ENCODE measurements at regions not wholly inside any gene's neighbourhood (a gene's known extent, or its start where the extent isn't known, plus 50 kb on each side); places are given as distances from the start of the nearest gene placed in this dataset.

DNA sequence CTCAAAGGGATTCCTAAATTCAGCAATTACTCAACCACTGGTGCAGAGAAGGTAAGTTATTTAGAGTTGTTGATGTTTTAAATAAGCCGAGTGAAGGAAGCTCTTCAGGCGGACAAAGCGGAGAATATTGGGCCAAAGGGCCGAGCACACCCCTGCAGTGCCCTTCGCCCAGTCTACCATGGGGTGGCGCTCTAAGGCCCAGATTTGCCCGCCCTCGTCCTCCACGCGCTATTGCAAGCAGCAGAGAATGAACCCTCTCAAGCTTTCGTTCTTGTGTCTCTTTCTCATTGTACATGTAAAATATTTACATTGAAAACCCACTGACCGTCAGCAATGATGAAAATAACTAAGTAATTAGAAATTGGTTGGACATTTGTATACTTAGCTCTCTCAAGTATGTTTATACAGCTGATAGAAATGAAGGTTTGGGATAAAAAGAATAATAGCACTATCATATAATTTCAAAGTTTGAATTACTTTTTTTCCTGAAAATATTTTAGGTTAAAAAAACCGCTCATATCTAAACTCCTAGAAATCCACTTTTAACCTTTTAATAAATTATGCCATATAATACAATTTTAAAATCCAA, 195.0 kb upstream of the CEP162 start:
- Histone ChIP-seq H3K4me1 (ENCODE audit: control insufficient read depth, insufficient read depth, low read depth, low read length) (no peaks in the 10 kb centered on the region), H2AFZ (ENCODE audit: low read depth, low read length) (no peak overlapping the region), H3K4me3 (ENCODE audit: insufficient read depth in 1 of 2, low read depth in 1 of 2, low read length in 2 of 2) (no peak overlapping the region), H3K23ac (ENCODE audit: low read length in 2 of 2) (no peak overlapping the region), H3K18ac (ENCODE audit: low read depth in 1 of 2, low read length in 2 of 2) (no peak overlapping the region), H4K8ac (ENCODE audit: low read length) (no peak overlapping the region), H2BK120ac (ENCODE audit: low read depth, low read length) (no peak overlapping the region), H2BK5ac (ENCODE audit: low read depth, low read length, poor library complexity, severe bottlenecking) (no peak overlapping the region), H3K27ac (ENCODE audit: low read length, poor library complexity, severe bottlenecking) (no peak overlapping the region), H3K79me1 (replicated peaks; ENCODE audit: low read length, poor library complexity, severe bottlenecking) (no peaks in the 10 kb centered on the region), H2AK5ac (ENCODE audit: low read length, severe bottlenecking) (no peak overlapping the region), H3K4me2 (ENCODE audit: low read length, poor library complexity, severe bottlenecking) (peak overlapping the region; percentile 55), H2BK15ac (ENCODE audit: low read depth, poor library complexity, severe bottlenecking) (no peak overlapping the region), H3K9ac (ENCODE audit: low read length) (no peak overlapping the region), H3K14ac (ENCODE audit: low read length in 2 of 2) (no peak overlapping the region), H2BK12ac (ENCODE audit: low read length in 2 of 2) (no peak overlapping the region), H3K4ac (ENCODE audit: low read depth in 1 of 2, low read length in 2 of 2) (no peak overlapping the region), H4K91ac (ENCODE audit: low read length) (no peak overlapping the region), H3K27me3 (ENCODE audit: control insufficient read depth in 1 of 2, insufficient read depth in 1 of 2, low read length in 2 of 2) (peaks cover 0 to 18% of the 10 kb centered on the region in 2 experiments), H3K9me3 (ENCODE audit: control insufficient read depth, low read length) (no peaks in the 10 kb centered on the region), H3K36me3 (ENCODE audit: control insufficient read depth in 1 of 2, insufficient read depth in 2 of 2, low read depth in 1 of 2, low read length in 2 of 2) (no peaks in the 10 kb centered on the region)
- WGBS, result 8% methylated on average over 8 of the region's 13 CpGs
- peak; percentile 62 for DNase-seq

- Histone ChIP-seq H3K4me2 (ENCODE audit: low read length, poor library complexity, severe bottlenecking) (no peak overlapping the region), H2BK15ac (ENCODE audit: low read depth, poor library complexity, severe bottlenecking) (no peak overlapping the region), H2BK120ac (ENCODE audit: low read depth, low read length) (no peak overlapping the region), H3K18ac (ENCODE audit: low read depth in 1 of 2, low read length in 2 of 2) (no peak overlapping the region), H2AFZ (ENCODE audit: low read depth, low read length) (no peak overlapping the region), H3K4ac (ENCODE audit: low read depth in 1 of 2, low read length in 2 of 2) (no peak overlapping the region), H3K27ac (ENCODE audit: low read length, poor library complexity, severe bottlenecking) (no peak overlapping the region), H3K36me3 (ENCODE audit: control insufficient read depth in 1 of 2, insufficient read depth in 2 of 2, low read depth in 1 of 2, low read length in 2 of 2) (no peaks in the 10 kb centered on the region), H3K14ac (ENCODE audit: low read length in 2 of 2) (no peak overlapping the region), H4K91ac (ENCODE audit: low read length) (no peak overlapping the region), H3K27me3 (ENCODE audit: control insufficient read depth in 1 of 2, insufficient read depth in 1 of 2, low read length in 2 of 2) (peaks cover 0 to 18% of the 10 kb centered on the region in 2 experiments), H3K79me1 (replicated peaks; ENCODE audit: low read length, poor library complexity, severe bottlenecking) (no peaks in the 10 kb centered on the region), H4K8ac (ENCODE audit: low read length) (no peak overlapping the region), H3K4me1 (ENCODE audit: control insufficient read depth, insufficient read depth, low read depth, low read length) (no peaks in the 10 kb centered on the region), H3K23ac (ENCODE audit: low read length in 2 of 2) (no peak overlapping the region), H3K4me3 (ENCODE audit: insufficient read depth in 1 of 2, low read depth in 1 of 2, low read length in 2 of 2) (no peak overlapping the region), H2BK12ac (ENCODE audit: low read length in 2 of 2) (no peak overlapping the region), H2BK5ac (ENCODE audit: low read depth, low read length, poor library complexity, severe bottlenecking) (no peak overlapping the region), H3K9me3 (ENCODE audit: control insufficient read depth, low read length) (no peaks in the 10 kb centered on the region), H2AK5ac (ENCODE audit: low read length, severe bottlenecking) (no peak overlapping the region), H3K9ac (ENCODE audit: low read length) (no peak overlapping the region)
- 48% methylated on average over 3 of the region's 5 CpGs for WGBS
- no peak for DNase-seq
Measured at GRCh38 chr6:84421031-84421430, 193.6 kb upstream of the CEP162 start.

DNA sequence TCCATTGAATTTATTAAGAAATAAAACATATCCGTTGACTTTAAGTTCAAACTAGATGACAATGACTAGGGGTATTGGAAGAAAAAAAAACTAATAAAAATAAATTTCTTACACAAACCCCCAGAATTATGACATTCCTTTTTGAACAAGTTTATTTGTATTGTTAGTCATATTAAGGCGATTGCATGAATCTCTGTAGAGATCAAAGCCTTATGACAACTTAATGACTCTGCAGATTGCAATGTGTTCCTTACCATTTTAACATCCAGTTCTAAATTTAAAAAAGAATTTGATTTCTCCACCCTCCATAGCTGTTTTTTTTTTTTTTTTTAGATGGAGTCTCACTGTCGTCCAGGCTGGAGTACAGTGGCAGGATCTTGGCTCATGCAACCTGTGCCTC, 189.8 kb upstream of the CEP162 start:
- H3K4ac ChIP-seq (ENCODE audit: low read depth in 1 of 2, low read length in 2 of 2), result no peak overlapping the region
- H3K9me3 ChIP-seq (ENCODE audit: control insufficient read depth, low read length), result no peaks in the 10 kb centered on the region
- no peak overlapping the region for H3K4me3 ChIP-seq (ENCODE audit: insufficient read depth in 1 of 2, low read depth in 1 of 2, low read length in 2 of 2)
- WGBS, result 0% methylated on average over 1 of the region's 3 CpGs
- H2AFZ ChIP-seq (ENCODE audit: low read depth, low read length), result no peak overlapping the region
- no peak overlapping the region for H3K23ac ChIP-seq (ENCODE audit: low read length in 2 of 2)
- H2BK120ac ChIP-seq (ENCODE audit: low read depth, low read length), result no peak overlapping the region
- DNase-seq, result no peak
- H4K91ac ChIP-seq (ENCODE audit: low read length), result no peak overlapping the region
- no peak overlapping the region for H2BK12ac ChIP-seq (ENCODE audit: low read length in 2 of 2)
- H3K4me2 ChIP-seq (ENCODE audit: low read length, poor library complexity, severe bottlenecking), result no peak overlapping the region
- H3K14ac ChIP-seq (ENCODE audit: low read length in 2 of 2), result no peak overlapping the region
- no peak overlapping the region for H2BK5ac ChIP-seq (ENCODE audit: low read depth, low read length, poor library complexity, severe bottlenecking)
- H4K8ac ChIP-seq (ENCODE audit: low read length), result no peak overlapping the region
- H3K18ac ChIP-seq (ENCODE audit: low read depth in 1 of 2, low read length in 2 of 2), result no peak overlapping the region
- peaks cover 0 to 26% of the 10 kb centered on the region in 2 experiments for H3K27me3 ChIP-seq (ENCODE audit: control insufficient read depth in 1 of 2, insufficient read depth in 1 of 2, low read length in 2 of 2)
- H2BK15ac ChIP-seq (ENCODE audit: low read depth, poor library complexity, severe bottlenecking), result no peak overlapping the region
- no peaks in the 10 kb centered on the region for H3K79me1 ChIP-seq (replicated peaks; ENCODE audit: low read length, poor library complexity, severe bottlenecking)
- H3K36me3 ChIP-seq (ENCODE audit: control insufficient read depth in 1 of 2, insufficient read depth in 2 of 2, low read depth in 1 of 2, low read length in 2 of 2), result no peaks in the 10 kb centered on the region
- no peaks in the 10 kb centered on the region for H3K4me1 ChIP-seq (ENCODE audit: control insufficient read depth, insufficient read depth, low read depth, low read length)
- no peak overlapping the region for H2AK5ac ChIP-seq (ENCODE audit: low read length, severe bottlenecking)
- H3K9ac ChIP-seq (ENCODE audit: low read length), result no peak overlapping the region
- no peak overlapping the region for H3K27ac ChIP-seq (ENCODE audit: low read length, poor library complexity, severe bottlenecking)

DNA sequence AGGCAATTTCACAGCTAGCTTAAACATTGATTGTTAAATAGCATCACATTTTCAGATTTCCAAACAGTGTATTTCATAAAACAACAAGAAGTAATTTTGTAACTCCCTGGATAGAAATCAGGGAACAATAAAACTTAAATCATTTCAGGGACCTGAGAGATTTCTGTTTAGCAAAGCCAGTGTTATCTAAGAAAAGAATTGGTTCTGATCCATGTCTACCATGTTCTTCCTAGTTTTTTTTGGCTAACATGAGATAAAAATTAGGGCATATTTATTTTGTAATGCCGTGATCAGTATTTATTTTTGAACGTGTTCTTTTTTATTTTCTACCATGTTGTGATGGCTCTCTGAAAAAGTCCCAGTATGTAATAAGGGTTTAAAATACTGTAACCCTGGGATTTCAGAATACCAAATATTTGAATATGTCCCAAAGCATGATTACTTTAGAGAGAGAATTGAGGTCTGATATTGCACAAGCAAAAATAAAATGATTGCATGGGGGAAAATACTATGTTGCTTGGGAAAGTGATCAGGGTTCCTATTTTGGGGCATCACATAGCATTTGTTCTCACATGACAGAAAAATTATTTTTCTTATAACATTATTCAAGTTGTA, 188.7 kb upstream of the CEP162 start:
- 100% methylated on average over 2 of the region's 2 CpGs for WGBS
- H3K4me3 ChIP-seq (ENCODE audit: insufficient read depth in 1 of 2, low read depth in 1 of 2, low read length in 2 of 2), result no peak overlapping the region
- no peak overlapping the region for H3K4me2 ChIP-seq (ENCODE audit: low read length, poor library complexity, severe bottlenecking)
- H2BK120ac ChIP-seq (ENCODE audit: low read depth, low read length), result no peak overlapping the region
- H2AFZ ChIP-seq (ENCODE audit: low read depth, low read length), result no peak overlapping the region
- H4K8ac ChIP-seq (ENCODE audit: low read length), result no peak overlapping the region
- no peak overlapping the region for H3K27ac ChIP-seq (ENCODE audit: low read length, poor library complexity, severe bottlenecking)
- H3K14ac ChIP-seq (ENCODE audit: low read length in 2 of 2), result no peak overlapping the region
- no peaks in the 10 kb centered on the region for H3K9me3 ChIP-seq (ENCODE audit: control insufficient read depth, low read length)
- H3K23ac ChIP-seq (ENCODE audit: low read length in 2 of 2), result no peak overlapping the region
- peaks cover 0 to 22% of the 10 kb centered on the region in 2 experiments for H3K27me3 ChIP-seq (ENCODE audit: control insufficient read depth in 1 of 2, insufficient read depth in 1 of 2, low read length in 2 of 2)
- DNase-seq, result no peak
- no peak overlapping the region for H3K18ac ChIP-seq (ENCODE audit: low read depth in 1 of 2, low read length in 2 of 2)
- H4K91ac ChIP-seq (ENCODE audit: low read length), result no peak overlapping the region
- no peak overlapping the region for H3K4ac ChIP-seq (ENCODE audit: low read depth in 1 of 2, low read length in 2 of 2)
- no peak overlapping the region for H2BK5ac ChIP-seq (ENCODE audit: low read depth, low read length, poor library complexity, severe bottlenecking)
- no peak overlapping the region for H2BK15ac ChIP-seq (ENCODE audit: low read depth, poor library complexity, severe bottlenecking)
- no peaks in the 10 kb centered on the region for H3K36me3 ChIP-seq (ENCODE audit: control insufficient read depth in 1 of 2, insufficient read depth in 2 of 2, low read depth in 1 of 2, low read length in 2 of 2)
- no peaks in the 10 kb centered on the region for H3K4me1 ChIP-seq (ENCODE audit: control insufficient read depth, insufficient read depth, low read depth, low read length)
- H2BK12ac ChIP-seq (ENCODE audit: low read length in 2 of 2), result no peak overlapping the region
- H3K79me1 ChIP-seq (replicated peaks; ENCODE audit: low read length, poor library complexity, severe bottlenecking), result no peaks in the 10 kb centered on the region
- no peak overlapping the region for H2AK5ac ChIP-seq (ENCODE audit: low read length, severe bottlenecking)
- H3K9ac ChIP-seq (ENCODE audit: low read length), result peak overlapping the region; percentile 35
